ENCODE measurements at regions not wholly inside any gene's neighbourhood (a gene's known extent, or its start where the extent isn't known, plus 50 kb on each side); places are given as distances from the start of the nearest gene placed in this dataset.

- no peaks in the 10 kb centered on the region for H3K36me3 Mint-ChIP-seq (ENCODE audit: low read depth)
- H3K4me1 Mint-ChIP-seq (ENCODE audit: low read depth): peaks cover 9% of the 10 kb centered on the region
- no peaks in the 10 kb centered on the region for H3K27me3 Mint-ChIP-seq (ENCODE audit: low read depth)
- H3K27ac Mint-ChIP-seq (ENCODE audit: unreplicated experiment): no peak overlapping the region
- peaks cover 29% of the 10 kb centered on the region for H3K9me3 Mint-ChIP-seq (ENCODE audit: low read depth)
- no peak for DNase-seq (ENCODE audit: low spot score)
- H3K4me3 Mint-ChIP-seq (ENCODE audit: unreplicated experiment): no peak overlapping the region
- TF ChIP-seq CTCF (IDR thresholded peaks at IDR 0.05): no peak
Observed at GRCh38 chrX:14357314-14357713, 172.0 kb upstream of the GLRA2 start.

GRCh38 chrX:14356401-14356800, 172.9 kb upstream of the GLRA2 start:
- no peaks in the 10 kb centered on the region for H3K27me3 Mint-ChIP-seq (ENCODE audit: low read depth)
- H3K9me3 Mint-ChIP-seq (ENCODE audit: low read depth): peaks cover 29% of the 10 kb centered on the region
- no peaks in the 10 kb centered on the region for H3K36me3 Mint-ChIP-seq (ENCODE audit: low read depth)
- no peak overlapping the region for H3K4me3 Mint-ChIP-seq (ENCODE audit: unreplicated experiment)
- peaks cover 9% of the 10 kb centered on the region for H3K4me1 Mint-ChIP-seq (ENCODE audit: low read depth)
- peak overlapping the region; percentile 20 for H3K27ac Mint-ChIP-seq (ENCODE audit: unreplicated experiment)
- TF ChIP-seq CTCF (IDR thresholded peaks at IDR 0.05): no peak
- DNase-seq (ENCODE audit: low spot score): no peak

GRCh38 chrX:14355556-14355955, 173.8 kb upstream of the GLRA2 start:
- peaks cover 31% of the 10 kb centered on the region for H3K9me3 Mint-ChIP-seq (ENCODE audit: low read depth)
- TF ChIP-seq CTCF (IDR thresholded peaks at IDR 0.05): no peak
- H3K36me3 Mint-ChIP-seq (ENCODE audit: low read depth): no peaks in the 10 kb centered on the region
- H3K4me3 Mint-ChIP-seq (ENCODE audit: unreplicated experiment): no peak overlapping the region
- peaks cover 9% of the 10 kb centered on the region for H3K4me1 Mint-ChIP-seq (ENCODE audit: low read depth)
- no peak for DNase-seq (ENCODE audit: low spot score)
- no peak overlapping the region for H3K27ac Mint-ChIP-seq (ENCODE audit: unreplicated experiment)
- no peaks in the 10 kb centered on the region for H3K27me3 Mint-ChIP-seq (ENCODE audit: low read depth)

- Mint-ChIP-seq H3K27ac (ENCODE audit: unreplicated experiment) (no peak overlapping the region), H3K36me3 (ENCODE audit: low read depth) (no peaks in the 10 kb centered on the region), H3K4me3 (ENCODE audit: unreplicated experiment) (no peak overlapping the region), H3K4me1 (ENCODE audit: low read depth) (peaks cover 9% of the 10 kb centered on the region), H3K27me3 (ENCODE audit: low read depth) (no peaks in the 10 kb centered on the region), H3K9me3 (ENCODE audit: low read depth) (peaks cover 41% of the 10 kb centered on the region)
- DNase-seq (ENCODE audit: low spot score): no peak
- TF ChIP-seq CTCF (IDR thresholded peaks at IDR 0.05): no peak
Observed at GRCh38 chrX:14354521-14354920, 174.8 kb upstream of the GLRA2 start.

- H3K36me3 Mint-ChIP-seq (ENCODE audit: low read depth): no peaks in the 10 kb centered on the region
- no peaks in the 10 kb centered on the region for H3K27me3 Mint-ChIP-seq (ENCODE audit: low read depth)
- H3K27ac Mint-ChIP-seq (ENCODE audit: unreplicated experiment): no peak overlapping the region
- H3K9me3 Mint-ChIP-seq (ENCODE audit: low read depth): peaks cover 42% of the 10 kb centered on the region
- TF ChIP-seq CTCF (IDR thresholded peaks at IDR 0.05): no peak
- no peak for DNase-seq (ENCODE audit: low spot score)
- H3K4me3 Mint-ChIP-seq (ENCODE audit: unreplicated experiment): no peak overlapping the region
- peaks cover 9% of the 10 kb centered on the region for H3K4me1 Mint-ChIP-seq (ENCODE audit: low read depth)
Observed at GRCh38 chrX:14352511-14352910, 176.8 kb upstream of the GLRA2 start.

Measured in chondrocyte (in vitro differentiated cells).